COLO668 (cell line): ENCODE measurements at regions not wholly inside any gene's neighbourhood (a gene's known extent, or its start where the extent isn't known, plus 50 kb on each side); places are given as distances from the start of the nearest gene placed in this dataset.
"Not testable (repeated sequence)": the region's sequence is repeated elsewhere in the genome, so short reads cannot be mapped to it uniquely, and the experiment has no call there.

Experiments
- DNase-seq: peaks from one replicate; lab custom pipeline; 2025; ENCODE audit not compliant: unreplicated experiment; lab: John Stamatoyannopoulos, UW

- DNase-seq: no peak
Observed at GRCh38 chr1:98575955-98576354, 85.6 kb upstream of the SNX7 start.

- no peak for DNase-seq
Observed at GRCh38 chr1:98565951-98566350, 95.6 kb upstream of the SNX7 start.

- no peak for DNase-seq
Observed at GRCh38 chr1:98559291-98559690, 102.2 kb upstream of the SNX7 start.

- DNase-seq: no peak
Observed at GRCh38 chr1:98557895-98558294, 103.6 kb upstream of the SNX7 start.

GRCh38 chr1:98556521-98557158 lies 104.9 kb upstream of the SNX7 start:
- no peak for DNase-seq

GRCh38 chr1:98555814-98556213 lies 105.7 kb upstream of the SNX7 start:
- no peak for DNase-seq

GRCh38 chr1:98552576-98553074 lies 108.9 kb upstream of the SNX7 start:
- DNase-seq: not testable (repeated sequence)

GRCh38 chr1:98550076-98550475 lies 111.4 kb upstream of the SNX7 start:
- no peak for DNase-seq

- DNase-seq: no peak
Observed at GRCh38 chr1:98546319-98546718, 115.2 kb upstream of the SNX7 start.

GRCh38 chr1:98538106-98538505 lies 123.4 kb upstream of the SNX7 start:
- no peak for DNase-seq

- DNase-seq: no peak
Observed at GRCh38 chr1:98523256-98523655, 138.3 kb upstream of the SNX7 start.

- no peak for DNase-seq
Observed at GRCh38 chr1:98516306-98516705, 145.2 kb upstream of the SNX7 start.

GRCh38 chr1:98515744-98516143 lies 145.8 kb upstream of the SNX7 start:
- no peak for DNase-seq

- DNase-seq: not testable (repeated sequence)
Observed at GRCh38 chr1:98512216-98512615, 149.3 kb upstream of the SNX7 start.

GRCh38 chr1:98503771-98504170 lies 157.8 kb upstream of the SNX7 start:
- no peak for DNase-seq

- DNase-seq: no peak
Observed at GRCh38 chr1:98502937-98503336, 158.6 kb upstream of the SNX7 start.

- no peak for DNase-seq
Observed at GRCh38 chr1:98500324-98500723, 161.2 kb upstream of the SNX7 start.

GRCh38 chr1:98498651-98499050 lies 162.9 kb upstream of the SNX7 start:
- DNase-seq: no peak

- DNase-seq: no peak
Observed at GRCh38 chr1:98497497-98497896, 164.0 kb upstream of the SNX7 start.

GRCh38 chr1:98496256-98496995 lies 165.1 kb upstream of the SNX7 start:
- no peak for DNase-seq

GRCh38 chr1:98493469-98493868 lies 168.1 kb upstream of the SNX7 start:
- no peak for DNase-seq

GRCh38 chr1:98490099-98490498 lies 171.4 kb upstream of the SNX7 start:
- no peak for DNase-seq

GRCh38 chr1:98487620-98488019 lies 173.9 kb upstream of the SNX7 start:
- DNase-seq: no peak
